ENCODE measurements at regions not wholly inside any gene's neighbourhood (a gene's known extent, or its start where the extent isn't known, plus 50 kb on each side); places are given as distances from the start of the nearest gene placed in this dataset.

- peak; percentile 42 for DNase-seq (ENCODE audit: low spot score)
These were observed 187.4 kb upstream of the ATP1B1 start for GRCh38 chr1:168918860-168919741.

DNA sequence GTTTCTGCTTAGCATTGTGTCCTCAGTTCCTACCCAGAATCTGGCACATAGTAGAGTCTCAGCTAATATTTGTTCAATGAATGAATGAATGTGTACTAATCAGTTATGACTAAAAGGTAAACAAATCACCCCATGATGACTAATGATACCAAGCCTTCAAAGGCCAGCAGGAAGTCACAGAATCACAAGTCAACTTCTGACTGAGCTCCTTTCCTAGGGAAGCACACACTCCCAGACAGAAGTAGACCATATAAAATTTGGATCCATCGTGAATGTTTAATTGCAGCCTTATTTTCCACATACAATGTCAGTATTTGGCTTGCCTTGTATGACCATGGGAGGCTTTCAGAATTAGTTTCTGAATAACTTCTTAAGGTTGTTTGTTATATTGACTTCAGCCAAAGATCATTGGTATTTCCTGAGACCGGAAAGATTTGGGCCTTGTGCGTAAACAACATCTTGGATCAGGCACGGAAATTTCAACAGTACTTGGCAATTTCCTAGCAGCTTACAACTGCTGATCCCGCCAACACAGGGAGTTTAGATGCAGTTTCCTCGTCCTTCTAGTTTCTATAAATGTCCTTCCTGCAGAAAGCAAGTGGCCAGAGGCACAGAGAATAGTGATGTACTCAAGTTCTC is 185.9 kb upstream of the ATP1B1 start:
- DNase-seq (ENCODE audit: low spot score): peak; percentile 16

- DNase-seq (ENCODE audit: low spot score): no peak
These were observed 184.9 kb upstream of the ATP1B1 start for GRCh38 chr1:168921629-168922028.

- DNase-seq (ENCODE audit: low spot score): no peak
These were observed 182.9 kb upstream of the ATP1B1 start for GRCh38 chr1:168923521-168924136.

GRCh38 chr1:168924976-168925375 is 181.5 kb upstream of the ATP1B1 start:
- no peak for DNase-seq (ENCODE audit: low spot score)

DNA sequence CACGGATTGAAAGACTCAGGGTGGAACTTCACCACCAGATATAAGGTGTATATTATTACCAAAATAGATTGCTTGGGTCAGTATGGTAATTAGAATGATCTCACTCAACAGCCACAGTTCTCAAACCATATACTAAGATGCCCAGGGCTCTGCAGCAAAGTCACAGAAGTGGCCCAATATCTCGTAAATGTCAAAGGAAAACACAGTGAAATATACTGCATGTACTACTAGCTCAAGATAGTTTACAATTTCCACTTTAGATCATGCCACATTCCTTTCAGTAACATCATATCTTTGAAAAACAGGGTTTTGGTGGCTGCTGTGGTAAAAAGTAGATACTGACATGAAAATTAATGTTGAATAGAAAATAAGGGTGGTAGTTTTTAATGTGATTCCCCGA is 180.3 kb upstream of the ATP1B1 start:
- no peak for DNase-seq (ENCODE audit: low spot score)

GRCh38 chr1:168932539-168932938 is 174.0 kb upstream of the ATP1B1 start:
- DNase-seq (ENCODE audit: low spot score): no peak

DNA sequence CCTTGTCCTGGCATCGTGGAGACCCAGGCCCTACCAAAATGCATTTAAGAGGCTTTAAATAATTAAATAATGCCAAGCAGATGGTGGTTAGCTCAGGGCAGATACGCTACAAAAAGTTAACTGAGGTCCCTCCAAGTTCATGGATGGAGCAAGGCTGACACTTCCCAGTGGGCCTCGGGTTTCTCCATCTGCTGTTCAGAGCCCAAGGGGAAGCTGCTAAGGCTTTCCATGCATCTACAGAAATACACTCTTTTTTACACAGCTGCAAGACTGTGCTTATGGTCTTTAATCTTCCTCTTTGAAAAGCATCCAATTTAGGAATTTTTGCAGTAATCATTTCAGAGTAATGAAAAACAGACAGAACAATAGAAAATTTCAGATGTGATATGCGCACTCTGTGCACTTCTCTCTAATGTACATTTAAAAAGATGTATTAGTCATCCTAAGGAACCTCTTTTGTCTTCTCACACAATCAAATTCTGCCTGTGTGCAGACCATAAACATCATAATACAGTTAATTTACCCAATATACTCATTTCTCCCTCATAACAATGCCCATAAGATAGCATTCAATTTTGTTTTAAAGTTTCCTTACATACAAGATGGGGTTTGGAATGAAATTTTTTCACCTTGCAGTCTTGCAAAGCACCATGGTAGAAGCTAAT is 173.2 kb upstream of the ATP1B1 start:
- no peak for DNase-seq (ENCODE audit: low spot score)

- DNase-seq (ENCODE audit: low spot score): no peak
These were observed 167.2 kb upstream of the ATP1B1 start for GRCh38 chr1:168939110-168939946.

DNA sequence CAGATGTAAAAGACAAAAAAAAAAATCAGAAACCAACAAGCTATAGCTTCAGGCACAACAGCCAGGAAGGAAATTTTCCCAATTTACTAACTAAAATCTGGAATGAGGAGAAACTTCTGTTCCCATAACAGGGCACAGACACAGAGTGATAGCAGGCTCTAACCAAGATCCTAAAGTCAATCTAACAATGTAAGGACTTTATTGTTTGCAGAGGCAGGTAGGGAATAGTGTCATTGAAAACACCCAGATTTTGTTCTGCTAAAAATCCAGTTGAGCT is 166.6 kb upstream of the ATP1B1 start:
- no peak for DNase-seq (ENCODE audit: low spot score)

DNA sequence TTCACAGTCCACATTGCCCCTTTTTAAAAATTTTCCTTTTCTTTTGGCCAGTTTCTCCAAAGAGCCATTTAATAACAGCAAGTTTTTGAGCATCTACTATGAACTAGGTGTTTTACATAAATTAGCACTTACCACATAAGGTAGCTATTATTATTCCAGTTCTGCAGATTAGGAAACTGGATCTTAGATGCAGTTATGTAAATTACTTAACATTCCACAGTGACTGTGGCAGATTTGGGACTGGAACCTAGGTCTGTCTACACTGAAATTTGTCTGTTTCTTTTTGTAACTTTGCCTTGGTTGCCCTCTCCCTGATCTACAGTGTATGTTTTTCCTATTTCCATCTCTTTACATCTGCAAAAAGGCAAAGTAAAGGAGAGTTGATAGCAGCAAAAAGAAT is 164.8 kb upstream of the ATP1B1 start:
- DNase-seq (ENCODE audit: low spot score): no peak

DNA sequence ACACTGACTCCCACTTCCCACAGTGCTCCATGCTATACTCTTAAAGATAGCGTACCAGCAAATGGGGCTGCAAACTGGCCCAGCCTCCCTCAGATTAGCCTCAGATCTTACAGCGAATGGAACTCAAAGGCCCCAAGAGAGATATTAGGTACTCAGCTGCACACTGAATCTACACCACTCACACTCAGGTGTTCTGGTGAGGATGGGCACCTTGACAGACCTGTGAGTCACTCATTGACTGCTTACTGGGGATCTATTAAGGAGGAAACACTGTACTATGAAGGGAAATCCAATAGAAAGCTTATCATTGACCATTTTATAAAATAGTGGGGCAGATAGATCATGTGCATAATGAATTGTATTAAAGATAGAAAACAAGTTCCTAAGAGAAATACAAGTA is 164.3 kb upstream of the ATP1B1 start:
- no peak for DNase-seq (ENCODE audit: low spot score)

DNA sequence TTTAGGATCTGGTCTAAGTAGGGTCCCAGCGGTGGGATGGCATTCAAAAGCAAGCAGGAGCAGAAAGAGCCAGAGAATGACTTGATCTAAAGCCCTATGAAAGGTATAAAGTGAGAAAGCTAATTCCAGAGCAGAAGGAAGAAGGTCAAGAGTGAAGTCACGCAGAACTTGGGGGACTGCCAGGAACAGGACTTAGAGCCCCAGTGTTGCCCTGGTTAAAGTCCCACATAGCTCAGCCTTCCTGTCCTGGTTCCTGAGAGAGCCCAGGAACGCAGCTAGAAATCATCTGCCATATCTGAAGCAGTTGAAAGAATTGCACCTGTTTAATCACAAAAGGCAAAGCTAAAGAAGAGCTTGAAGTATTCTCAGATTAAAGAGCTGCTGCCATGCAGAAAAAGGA is 160.6 kb upstream of the ATP1B1 start:
- no peak for DNase-seq (ENCODE audit: low spot score)

GRCh38 chr1:168947041-168947440 is 159.4 kb upstream of the ATP1B1 start:
- no peak for DNase-seq (ENCODE audit: low spot score)

GRCh38 chr1:168949672-168950071 is 156.8 kb upstream of the ATP1B1 start:
- no peak for DNase-seq (ENCODE audit: low spot score)

GRCh38 chr1:168957818-168958217 is 148.7 kb upstream of the ATP1B1 start:
- DNase-seq (ENCODE audit: low spot score): no peak

- DNase-seq (ENCODE audit: low spot score): no peak
These were observed 147.8 kb upstream of the ATP1B1 start for GRCh38 chr1:168958562-168959289.

DNA sequence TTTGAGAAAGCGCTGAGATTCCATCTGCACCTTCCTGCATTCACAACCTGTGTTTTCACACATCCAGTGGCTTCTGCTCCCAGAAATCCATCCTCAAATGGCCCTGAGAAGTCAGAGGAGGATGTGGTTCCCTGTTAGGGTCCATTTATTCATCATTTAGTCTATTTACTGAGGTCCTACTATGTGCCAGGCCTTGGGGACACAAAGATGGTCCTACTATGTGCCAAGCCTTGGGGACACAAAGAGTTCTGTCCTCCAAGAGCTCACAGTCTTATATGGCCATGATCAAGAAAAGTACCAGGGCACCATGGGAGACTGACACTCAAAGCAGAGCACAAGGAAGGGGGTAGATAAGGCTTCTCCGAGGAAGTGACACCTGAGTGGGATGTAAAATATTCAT is 147.1 kb upstream of the ATP1B1 start:
- no peak for DNase-seq (ENCODE audit: low spot score)

DNA sequence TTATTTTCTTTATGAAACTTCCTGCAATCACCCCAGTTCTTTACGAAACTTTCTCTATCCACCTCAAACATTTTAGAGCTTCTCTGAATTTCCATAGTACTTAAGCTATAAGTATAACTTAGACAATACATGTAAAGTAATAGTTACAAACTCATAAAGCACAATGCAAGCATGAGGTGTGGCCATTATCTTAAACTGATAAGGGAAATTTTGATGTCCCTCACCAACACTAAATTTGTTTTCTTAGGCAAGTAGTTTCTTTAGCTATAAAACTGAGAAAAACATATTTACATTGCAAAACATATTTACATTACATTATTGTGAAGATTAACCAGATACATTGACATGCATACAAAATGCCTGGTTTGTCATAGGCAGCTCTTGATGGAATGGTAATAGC is 146.4 kb upstream of the ATP1B1 start:
- no peak for DNase-seq (ENCODE audit: low spot score)

- peak; percentile 88 for DNase-seq (ENCODE audit: low spot score)
These were observed 145.9 kb upstream of the ATP1B1 start for GRCh38 chr1:168960595-168960994.

DNA sequence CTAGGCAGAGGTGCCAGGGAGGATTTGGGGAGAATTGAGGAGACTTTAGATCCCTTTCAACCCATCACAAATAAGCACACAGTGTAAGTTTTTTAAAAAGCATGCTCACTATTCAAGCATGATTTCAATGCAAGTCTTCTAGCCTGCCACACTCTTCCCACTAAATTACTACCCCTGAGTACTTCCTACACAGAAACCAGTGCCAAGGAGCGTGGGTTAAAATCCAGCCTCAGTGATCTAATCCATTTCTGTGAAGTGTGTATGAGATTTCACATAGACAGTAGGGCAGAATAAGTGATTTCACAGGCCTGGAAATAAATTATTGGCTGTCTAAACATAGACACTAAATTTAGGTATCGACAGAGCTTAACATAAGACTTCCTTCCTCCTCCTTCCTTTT is 142.9 kb upstream of the ATP1B1 start:
- DNase-seq (ENCODE audit: low spot score): peak; percentile 74
